ENCODE measurements at regions not wholly inside any gene's neighbourhood (a gene's known extent, or its start where the extent isn't known, plus 50 kb on each side); places are given as distances from the start of the nearest gene placed in this dataset.
A peak's percentile ranks its signal among the peaks of the same experiment; 100 is the strongest.

GRCh38 chr14:97395068-97395467 is 597.9 kb downstream of the VRK1 start:
- no peak for DNase-seq (ENCODE audit: low spot score)

GRCh38 chr14:97401714-97402113 is 604.5 kb downstream of the VRK1 start:
- DNase-seq (ENCODE audit: low spot score) = no peak

GRCh38 chr14:97402279-97402678 is 605.1 kb downstream of the VRK1 start:
- no peak for DNase-seq (ENCODE audit: low spot score)

GRCh38 chr14:97407701-97408407 is 610.7 kb downstream of the VRK1 start:
- DNase-seq (ENCODE audit: low spot score) = no peak

GRCh38 chr14:97408503-97408902 is 611.3 kb downstream of the VRK1 start:
- DNase-seq (ENCODE audit: low spot score) = no peak

GRCh38 chr14:97408937-97409815 is 612.0 kb downstream of the VRK1 start:
- DNase-seq (ENCODE audit: low spot score) = no peak

- DNase-seq (ENCODE audit: low spot score) = peak; percentile 52
These were observed 613.8 kb downstream of the VRK1 start for GRCh38 chr14:97410667-97411620.

- DNase-seq (ENCODE audit: low spot score) = no peak
These were observed 614.9 kb downstream of the VRK1 start for GRCh38 chr14:97411938-97412612.

GRCh38 chr14:97413022-97413539 is 615.9 kb downstream of the VRK1 start:
- peak; percentile 22 for DNase-seq (ENCODE audit: low spot score)

- DNase-seq (ENCODE audit: low spot score) = no peak
These were observed 617.0 kb downstream of the VRK1 start for GRCh38 chr14:97413966-97414717.

- no peak for DNase-seq (ENCODE audit: low spot score)
These were observed 617.5 kb downstream of the VRK1 start for GRCh38 chr14:97414718-97415098.

GRCh38 chr14:97415907-97416306 is 618.7 kb downstream of the VRK1 start:
- no peak for DNase-seq (ENCODE audit: low spot score)

GRCh38 chr14:97416550-97416949 is 619.4 kb downstream of the VRK1 start:
- no peak for DNase-seq (ENCODE audit: low spot score)

- DNase-seq (ENCODE audit: low spot score) = no peak
These were observed 620.1 kb downstream of the VRK1 start for GRCh38 chr14:97417331-97417730.

GRCh38 chr14:97420211-97420610 is 623.0 kb downstream of the VRK1 start:
- no peak for DNase-seq (ENCODE audit: low spot score)

- DNase-seq (ENCODE audit: low spot score) = no peak
These were observed 629.6 kb downstream of the VRK1 start for GRCh38 chr14:97426776-97427175.

- no peak for DNase-seq (ENCODE audit: low spot score)
These were observed 631.7 kb downstream of the VRK1 start for GRCh38 chr14:97428808-97429440.

GRCh38 chr14:97432586-97432985 is 635.4 kb downstream of the VRK1 start:
- no peak for DNase-seq (ENCODE audit: low spot score)

GRCh38 chr14:97441740-97442362 is 644.7 kb downstream of the VRK1 start:
- no peak for DNase-seq (ENCODE audit: low spot score)

GRCh38 chr14:97442363-97442762 is 645.2 kb downstream of the VRK1 start:
- no peak for DNase-seq (ENCODE audit: low spot score)
